GM19240 (cell line): ENCODE measurements at regions not wholly inside any gene's neighbourhood (a gene's known extent, or its start where the extent isn't known, plus 50 kb on each side); places are given as distances from the start of the nearest gene placed in this dataset.
"Not testable (repeated sequence)": the region's sequence is repeated elsewhere in the genome, so short reads cannot be mapped to it uniquely, and the experiment has no call there.

Experiments used
- DNase-seq: peaks from one replicate; pipeline ENCODE4 v3.0.0; 2011; ENCODE audit warnings: low spot score; ENCODE audit not compliant: insufficient read length

- no peak for DNase-seq
Observed at GRCh38 chr1:119191325-119191724, 50.9 kb upstream of the WARS2 start.

GRCh38 chr1:119204197-119204960 lies 63.9 kb upstream of the WARS2 start:
- no peak for DNase-seq

GRCh38 chr1:119204961-119205357 lies 64.5 kb upstream of the WARS2 start:
- no peak for DNase-seq

GRCh38 chr1:119209061-119209460 lies 68.6 kb upstream of the WARS2 start:
- DNase-seq, result no peak

- no peak for DNase-seq
Observed at GRCh38 chr1:119209596-119210295, 69.3 kb upstream of the WARS2 start.

- no peak for DNase-seq
Observed at GRCh38 chr1:119210296-119210649, 69.8 kb upstream of the WARS2 start.

- DNase-seq, result not testable (repeated sequence)
Observed at GRCh38 chr1:119213213-119213612, 72.8 kb upstream of the WARS2 start.

GRCh38 chr1:119214961-119215360 lies 74.5 kb upstream of the WARS2 start:
- not testable (repeated sequence) for DNase-seq

GRCh38 chr1:119217309-119217828 lies 76.9 kb upstream of the WARS2 start:
- DNase-seq, result no peak

GRCh38 chr1:119219711-119220110 lies 79.3 kb upstream of the WARS2 start:
- no peak for DNase-seq

GRCh38 chr1:119220991-119221390 lies 80.5 kb upstream of the WARS2 start:
- DNase-seq, result no peak

- DNase-seq, result no peak
Observed at GRCh38 chr1:119222271-119222670, 81.8 kb upstream of the WARS2 start.

GRCh38 chr1:119225265-119225664 lies 84.8 kb upstream of the WARS2 start:
- no peak for DNase-seq

- DNase-seq, result no peak
Observed at GRCh38 chr1:119225831-119226230, 85.4 kb upstream of the WARS2 start.

- DNase-seq, result no peak
Observed at GRCh38 chr1:119226321-119226720, 85.9 kb upstream of the WARS2 start.

GRCh38 chr1:119226913-119227312 lies 86.5 kb upstream of the WARS2 start:
- DNase-seq, result no peak

- DNase-seq, result no peak
Observed at GRCh38 chr1:119227456-119227855, 87.0 kb upstream of the WARS2 start.

- no peak for DNase-seq
Observed at GRCh38 chr1:119228335-119229080, 88.1 kb upstream of the WARS2 start.

- no peak for DNase-seq
Observed at GRCh38 chr1:119235120-119235519, 94.7 kb upstream of the WARS2 start.

- no peak for DNase-seq
Observed at GRCh38 chr1:119245881-119246280, 105.4 kb upstream of the WARS2 start.

- DNase-seq, result no peak
Observed at GRCh38 chr1:119249283-119249682, 108.8 kb upstream of the WARS2 start.

- DNase-seq, result no peak
Observed at GRCh38 chr1:119250299-119250698, 109.8 kb upstream of the WARS2 start.
